NCI-H146 treated with DMSO at 0.1 percent for 48 hours (cell line): ENCODE measurements at regions not wholly inside any gene's neighbourhood (a gene's known extent, or its start where the extent isn't known, plus 50 kb on each side); places are given as distances from the start of the nearest gene placed in this dataset.

Experiments
- DNase-seq: peaks from one replicate; lab custom pipeline; 2025; ENCODE audit not compliant: unreplicated experiment; lab: John Stamatoyannopoulos, UW

DNA sequence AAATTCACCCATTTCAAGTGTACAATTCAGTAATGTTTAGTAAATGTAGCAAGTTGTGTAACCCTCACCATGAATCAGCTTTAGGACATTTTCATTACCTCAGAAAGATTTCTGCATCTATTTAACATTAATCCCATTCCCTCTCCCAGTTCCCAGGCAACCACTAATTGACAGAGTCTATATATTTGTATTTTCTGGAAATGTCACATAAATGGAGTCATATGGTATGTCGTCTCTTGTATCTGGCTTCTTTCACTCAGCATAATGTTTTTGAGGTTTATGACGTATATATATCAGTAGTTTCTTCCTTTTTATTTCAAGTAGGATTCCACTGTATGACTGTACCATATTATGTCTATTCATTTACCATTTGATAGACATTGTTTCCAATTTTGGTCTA, 199.8 kb downstream of the CYB561 start:
- DNase-seq = no peak

DNA sequence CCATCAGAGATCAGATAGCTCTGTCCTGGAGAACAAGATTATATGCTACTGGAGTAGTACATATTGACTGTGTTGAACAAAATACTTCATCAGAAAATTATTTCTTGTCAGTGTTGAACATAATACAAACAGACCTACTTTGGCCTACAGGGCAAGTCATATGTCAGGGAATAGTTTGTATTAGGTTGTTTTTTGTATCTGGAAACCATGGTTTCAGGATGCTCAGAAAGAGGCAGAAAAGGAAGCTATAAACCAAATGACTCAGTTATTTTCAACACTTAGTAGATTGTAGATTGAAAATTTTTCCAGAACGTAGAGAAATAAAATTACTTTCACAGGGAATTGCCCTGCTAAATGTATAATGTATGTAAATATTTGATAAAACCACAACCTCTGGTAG, 198.4 kb downstream of the CYB561 start:
- no peak for DNase-seq

DNA sequence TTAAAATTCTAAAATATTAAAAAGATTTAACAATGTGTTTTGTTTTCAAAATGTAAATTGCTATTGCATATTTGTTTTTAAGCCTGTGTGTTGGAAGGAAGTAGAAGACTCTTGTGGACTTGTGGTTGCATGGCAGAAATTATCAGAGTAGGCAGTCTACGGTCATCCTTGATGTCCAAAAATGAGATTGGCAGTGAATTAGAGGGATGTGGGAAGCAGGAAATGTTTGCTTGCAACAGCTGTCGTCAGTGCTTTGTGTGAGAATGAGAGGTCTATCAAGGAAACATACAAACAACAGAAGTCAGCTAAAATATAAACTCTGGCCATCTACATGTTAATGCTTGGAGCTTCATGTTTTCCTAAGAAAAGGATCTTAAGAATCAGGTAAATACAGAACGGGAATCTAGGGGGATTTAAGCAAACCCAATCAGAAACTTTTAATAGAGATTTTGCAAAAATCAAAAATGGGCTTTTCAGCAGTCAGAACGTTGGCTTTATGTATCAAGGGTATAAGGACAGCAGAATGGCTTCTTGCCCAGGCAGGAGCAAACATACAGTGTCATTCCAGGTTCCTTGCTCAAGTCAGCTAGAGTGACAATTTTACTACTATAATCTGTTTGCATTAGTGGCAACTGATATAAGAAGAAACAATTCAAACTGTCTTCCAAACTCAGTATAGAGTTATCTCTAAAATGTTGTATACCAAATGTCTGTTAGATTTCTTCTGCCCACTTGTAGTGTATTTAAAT, 196.7 kb downstream of the CYB561 start:
- DNase-seq = no peak

DNA sequence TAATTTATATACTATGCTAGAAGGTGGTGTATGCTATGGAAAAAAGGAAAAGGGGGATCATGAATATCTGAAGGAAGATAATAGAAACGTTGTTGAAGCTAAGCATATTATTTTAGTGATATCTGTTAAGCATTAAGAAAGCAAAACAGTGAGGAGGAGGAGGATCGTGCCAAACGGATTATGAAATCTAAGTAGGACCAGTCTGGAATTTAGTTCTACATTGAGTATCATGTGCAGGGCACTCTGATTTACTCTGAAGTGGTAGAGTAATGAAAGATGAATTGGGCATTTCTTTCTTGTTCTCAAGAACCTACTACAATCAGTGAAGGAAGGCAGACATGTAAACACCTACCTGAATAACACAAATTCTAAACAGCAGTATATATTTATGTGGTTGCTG, 195.3 kb downstream of the CYB561 start:
- no peak for DNase-seq

DNA sequence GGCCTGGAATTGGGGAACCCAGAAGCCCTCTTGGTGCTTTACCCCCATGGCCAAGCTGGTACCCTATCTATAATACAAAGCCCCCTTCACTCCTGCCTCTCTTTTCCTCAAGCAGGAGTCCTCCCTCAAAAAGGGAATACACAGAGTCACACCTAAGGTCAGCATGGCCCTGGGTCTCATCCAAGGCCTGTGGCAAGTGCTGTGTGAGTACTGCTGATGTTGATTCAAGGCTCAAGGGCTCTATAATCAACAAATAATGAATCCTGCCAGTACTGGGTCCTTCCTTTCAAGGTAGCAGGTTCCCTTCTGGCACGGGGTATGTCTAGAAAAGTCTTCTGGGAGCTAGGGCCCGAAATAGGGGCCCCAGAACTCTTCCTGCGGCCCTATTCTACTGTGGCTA, 187.3 kb downstream of the CYB561 start:
- DNase-seq = no peak

DNA sequence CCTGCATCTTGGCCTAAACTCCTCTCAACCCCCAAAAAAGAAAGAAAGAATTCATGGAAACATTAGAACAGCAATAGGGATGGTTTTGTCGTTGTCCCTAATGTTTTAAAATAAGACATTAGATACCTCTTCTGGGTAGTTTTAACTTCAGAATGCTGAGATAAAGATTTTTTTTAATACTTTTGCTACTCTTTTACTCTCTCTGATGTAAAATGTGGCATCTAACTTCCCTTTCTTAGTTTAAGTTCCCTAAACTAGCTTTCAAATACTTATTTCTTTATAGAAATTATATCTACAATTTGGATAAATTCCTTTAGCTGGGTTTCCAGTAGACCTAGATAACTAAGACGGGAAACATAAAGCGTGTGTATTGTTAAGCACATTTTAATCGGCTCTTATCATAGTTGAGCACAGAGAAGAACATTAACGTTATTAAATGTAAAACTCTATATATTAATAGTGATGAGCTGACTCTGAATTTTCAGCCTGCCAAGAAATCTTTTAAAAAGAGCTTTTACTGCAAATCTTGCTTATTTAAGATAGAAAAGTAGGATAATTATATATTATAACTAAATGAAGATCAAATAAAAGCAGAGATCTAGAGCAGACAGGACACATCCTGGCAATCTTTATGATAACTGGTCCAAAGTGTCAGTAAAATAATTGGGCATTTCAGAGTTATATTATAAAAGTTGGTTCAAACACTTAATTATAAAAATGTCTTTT, 183.2 kb downstream of the CYB561 start:
- no peak for DNase-seq

DNA sequence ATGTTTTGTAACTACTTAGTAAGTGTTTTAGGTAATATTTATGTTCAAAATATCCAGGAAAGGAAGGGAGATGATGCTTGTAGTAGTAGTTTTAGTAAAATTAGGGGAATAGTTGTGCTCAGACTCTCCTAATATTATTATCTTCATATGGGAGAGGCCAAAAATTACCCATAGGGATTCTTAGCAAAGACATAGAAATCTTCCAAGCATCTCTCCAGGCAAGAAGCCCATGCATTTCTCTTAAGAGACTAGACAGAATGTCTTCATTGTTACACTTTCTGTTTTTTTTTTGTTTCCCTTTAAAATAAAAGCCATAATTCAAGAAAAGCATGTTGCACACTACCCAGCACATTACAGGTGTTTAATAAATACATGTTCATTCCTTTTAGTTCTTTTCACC, 180.6 kb downstream of the CYB561 start:
- DNase-seq = no peak

DNA sequence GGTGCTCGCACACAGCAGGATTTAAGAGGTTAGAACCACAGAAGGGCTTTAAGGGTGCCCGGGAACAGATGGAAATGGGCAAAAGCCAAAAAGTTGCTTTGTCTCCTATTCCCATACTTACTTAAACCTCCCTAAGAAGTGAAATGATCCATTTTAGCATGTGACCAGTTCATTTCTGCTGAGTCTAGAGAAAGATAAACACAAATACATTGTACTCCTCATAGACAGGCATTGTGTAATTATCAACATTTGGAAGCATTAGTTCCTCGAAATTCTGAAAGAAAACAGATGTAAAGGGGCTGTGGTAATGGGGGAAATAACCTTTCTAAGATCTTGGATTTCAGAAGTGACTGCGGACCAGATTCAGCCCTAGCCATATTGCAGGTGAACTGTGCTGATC, 178.3 kb downstream of the CYB561 start:
- DNase-seq = no peak

DNA sequence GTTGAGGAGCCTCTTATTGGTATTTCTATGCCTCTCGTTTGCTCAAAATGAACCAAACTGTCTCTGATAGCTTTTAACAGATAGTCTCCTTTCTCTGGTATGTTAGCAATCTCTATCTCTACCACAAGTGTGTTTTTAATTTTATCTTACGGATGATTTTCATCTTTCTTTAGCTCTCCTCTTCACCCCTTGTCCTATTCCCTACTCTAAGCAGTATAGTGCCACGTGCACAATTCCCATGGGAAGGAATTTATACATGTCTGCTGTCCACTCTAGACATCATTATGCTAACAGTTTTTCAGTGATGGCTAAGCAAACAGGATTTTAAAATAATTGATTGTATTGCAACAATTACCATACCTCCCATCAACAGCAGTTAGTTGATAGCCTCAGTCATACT, 177.3 kb downstream of the CYB561 start:
- no peak for DNase-seq

DNA sequence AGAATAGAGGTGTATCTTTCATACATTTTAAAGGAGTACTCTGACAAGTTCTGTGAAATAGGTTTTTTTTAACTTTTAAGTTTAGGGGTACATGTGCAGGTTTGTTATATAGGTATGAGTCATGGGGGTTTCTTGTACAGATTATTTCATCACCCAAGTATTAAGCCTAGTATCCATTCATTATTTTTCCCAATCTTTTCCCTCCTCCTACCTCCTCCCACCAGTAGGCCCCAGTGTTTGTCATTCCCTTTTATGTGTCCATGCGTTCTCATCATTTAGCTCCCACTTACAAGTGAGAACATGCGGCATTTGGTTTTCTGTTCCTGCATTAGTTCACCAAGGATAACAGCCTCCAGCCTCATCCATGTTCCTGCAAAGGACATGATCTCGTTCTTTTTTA, 175.5 kb downstream of the CYB561 start:
- no peak for DNase-seq

DNA sequence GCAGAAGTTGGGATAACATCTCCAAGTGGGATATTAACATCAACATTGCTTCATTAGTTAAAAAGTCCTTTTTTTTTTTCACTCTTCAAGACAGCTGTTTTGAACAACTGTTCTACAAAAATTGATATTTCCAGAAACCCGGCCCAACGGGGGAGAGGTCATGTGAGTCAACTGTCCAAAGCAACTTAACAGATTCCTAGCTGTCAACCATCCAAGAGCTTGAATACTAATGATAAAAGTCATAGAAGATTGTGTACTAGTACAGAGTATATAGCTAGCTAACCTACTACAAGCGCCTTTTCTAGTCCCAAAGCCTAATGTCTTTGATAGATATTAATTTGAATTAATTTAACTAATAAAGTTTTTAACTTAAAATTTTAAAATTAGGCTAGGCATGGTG, 172.0 kb downstream of the CYB561 start:
- DNase-seq = no peak

DNA sequence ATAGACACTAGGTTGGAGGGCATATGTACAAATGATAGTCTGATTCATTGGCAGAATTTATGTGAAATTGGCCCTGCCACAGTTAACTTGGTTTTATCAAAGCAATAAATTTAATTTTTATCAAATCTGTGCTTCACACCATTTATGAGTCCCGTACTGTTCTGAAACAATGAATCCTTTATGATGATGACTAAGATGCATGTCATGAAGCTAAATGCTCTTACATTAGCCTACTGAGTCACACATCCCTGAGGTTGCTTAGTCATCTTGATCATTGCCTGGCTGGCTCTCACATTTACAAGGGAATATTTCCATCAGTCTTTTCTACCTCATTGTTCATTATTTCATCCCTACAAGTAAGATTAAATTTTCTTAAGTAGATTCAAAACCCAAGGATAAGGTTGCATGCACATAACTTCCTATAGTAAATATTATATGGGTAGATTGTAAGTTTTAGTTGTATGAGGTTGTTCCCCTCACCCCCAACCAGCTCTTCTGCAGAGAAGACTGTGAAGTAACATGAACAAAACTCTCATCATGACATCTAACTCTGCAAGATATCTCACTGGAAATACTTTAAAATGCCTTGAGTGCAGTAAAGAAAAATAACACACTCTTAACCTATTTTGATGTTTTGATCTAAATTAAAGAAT, 170.7 kb downstream of the CYB561 start:
- no peak for DNase-seq

DNA sequence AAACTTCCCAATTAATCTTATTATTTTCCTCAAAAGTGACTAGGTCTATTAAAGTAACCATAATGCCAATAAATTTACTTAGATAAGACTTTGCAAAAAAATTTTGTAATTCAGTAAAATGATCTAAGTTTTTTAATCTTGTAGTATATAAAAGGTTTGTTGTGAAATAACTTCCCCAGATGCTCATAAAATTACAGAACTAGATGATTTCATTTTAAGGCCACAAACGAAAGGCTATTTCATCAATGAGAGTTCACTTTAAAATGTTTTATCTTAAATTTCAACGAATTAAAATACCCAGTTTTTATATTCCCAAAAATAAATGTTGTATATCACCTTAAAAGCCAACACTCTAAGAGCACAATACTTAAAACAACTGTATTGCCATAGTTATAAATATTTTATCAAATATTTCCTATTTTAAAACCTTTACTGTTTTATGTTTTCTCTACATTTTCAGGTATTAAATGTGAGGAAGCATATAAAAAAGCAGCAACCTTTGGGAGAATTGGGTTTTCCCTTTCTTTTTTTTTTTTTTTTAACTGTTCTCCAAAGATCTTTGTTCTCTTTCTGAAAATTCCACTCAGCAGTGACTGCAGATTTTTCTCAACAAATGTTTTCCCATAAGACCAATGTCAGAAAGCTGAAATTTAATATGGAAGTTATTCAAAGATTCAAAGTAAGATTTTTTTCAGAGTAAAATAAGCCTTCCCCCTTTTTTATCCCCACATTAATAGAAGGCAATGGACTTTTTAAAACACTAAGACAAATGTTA, 169.9 kb downstream of the CYB561 start:
- no peak for DNase-seq

DNA sequence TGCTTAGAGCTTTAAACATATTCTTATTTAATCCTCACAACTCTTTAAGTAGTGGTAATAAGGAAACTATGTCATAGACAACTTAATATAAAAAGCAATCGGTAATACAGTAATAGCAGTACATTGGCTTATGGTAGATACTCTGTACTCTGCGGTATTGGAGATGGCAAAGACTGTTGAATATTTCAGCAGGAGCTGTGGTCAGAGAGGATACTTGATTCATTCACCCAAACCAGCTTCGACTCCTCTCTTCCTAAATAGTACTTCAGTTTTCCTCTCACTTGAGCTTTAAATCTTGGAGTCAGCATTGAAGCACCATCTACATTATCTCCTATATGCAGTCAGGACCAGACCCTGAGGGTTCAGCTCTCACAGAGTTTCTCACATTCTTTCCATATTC, 169.3 kb downstream of the CYB561 start:
- DNase-seq = no peak

DNA sequence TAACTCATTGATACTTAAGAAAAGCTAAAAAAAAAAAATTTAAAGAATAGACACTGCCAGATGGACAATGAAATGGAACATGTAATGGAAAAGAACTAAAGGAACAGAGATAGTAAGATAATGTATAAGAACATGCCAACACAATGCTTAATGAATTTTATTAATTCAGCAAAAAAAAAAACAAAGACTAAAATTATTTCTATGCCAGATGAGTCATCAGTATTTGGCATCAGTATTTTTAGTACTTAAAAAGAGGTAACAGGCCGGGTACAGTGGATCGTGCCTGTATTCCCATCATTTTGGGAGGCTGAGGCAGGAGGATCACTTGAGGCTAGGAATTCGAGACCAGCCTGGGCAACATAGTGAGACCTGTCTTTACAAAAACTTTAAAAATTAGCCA, 168.5 kb downstream of the CYB561 start:
- no peak for DNase-seq

DNA sequence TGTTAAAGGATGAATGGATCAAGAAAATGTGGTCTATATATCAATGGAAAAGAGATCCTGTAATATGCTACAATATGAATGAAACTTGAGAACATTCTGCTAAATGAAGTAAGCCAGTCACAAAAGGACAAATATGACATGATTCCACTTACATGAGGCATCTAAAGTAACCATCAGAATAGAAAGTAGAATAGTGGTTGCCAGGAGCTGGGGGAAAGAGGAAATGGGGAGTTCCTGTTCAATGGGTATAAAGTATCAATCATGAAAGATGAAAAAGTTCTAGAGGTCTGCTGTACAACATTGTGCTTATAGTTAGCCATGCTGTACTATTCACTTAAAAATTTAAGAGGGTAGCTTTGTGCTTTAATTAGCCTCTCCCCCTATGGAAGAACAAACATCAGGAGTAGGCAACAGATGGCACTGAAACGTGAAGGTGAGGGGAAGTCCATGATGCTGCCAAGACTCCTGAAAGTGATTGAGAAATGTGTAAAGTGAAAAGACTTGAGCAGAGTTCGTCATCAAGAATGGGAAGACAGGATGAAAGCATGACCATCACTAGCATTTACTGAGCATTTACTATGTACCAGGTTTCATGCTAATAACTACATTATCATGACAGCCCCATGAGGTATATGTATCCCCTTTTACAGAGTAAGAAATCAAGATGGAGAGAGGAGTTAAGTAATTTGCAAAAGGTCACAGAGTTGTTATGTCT, 167.2 kb downstream of the CYB561 start:
- DNase-seq = no peak

DNA sequence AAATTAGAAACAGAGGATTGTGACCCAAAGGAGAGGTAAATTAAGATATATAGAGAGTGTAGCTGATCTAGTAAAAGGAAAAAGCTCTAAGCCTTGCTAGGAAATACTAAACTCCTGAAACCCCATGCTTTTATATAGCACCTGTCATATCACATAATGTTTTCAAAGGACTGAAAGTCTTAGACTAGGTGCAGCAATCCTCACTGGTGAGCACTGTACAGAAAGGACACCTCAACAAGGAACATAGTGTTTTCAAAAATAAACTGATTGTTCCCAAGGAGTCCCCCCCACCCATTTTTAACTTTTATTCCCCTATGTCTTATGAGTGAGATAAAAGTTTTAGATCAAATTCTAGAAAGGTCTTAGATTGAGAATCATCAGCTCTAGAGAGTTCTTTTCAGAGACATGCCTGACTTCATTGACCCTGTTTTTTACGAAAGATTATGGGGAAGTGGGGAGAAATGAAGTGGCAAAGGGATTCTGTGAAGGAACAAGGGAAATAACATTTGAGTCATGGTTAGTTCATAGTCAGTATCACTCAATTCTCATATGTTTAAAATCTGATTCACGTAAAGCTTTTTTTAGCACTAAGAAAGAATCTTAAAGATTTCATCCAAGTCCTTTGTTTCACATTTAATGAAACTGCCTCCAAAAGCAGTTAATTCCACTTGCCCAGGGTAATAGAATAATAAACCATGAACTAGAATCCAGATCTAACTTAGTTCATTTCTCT, 166.4 kb downstream of the CYB561 start:
- no peak for DNase-seq

DNA sequence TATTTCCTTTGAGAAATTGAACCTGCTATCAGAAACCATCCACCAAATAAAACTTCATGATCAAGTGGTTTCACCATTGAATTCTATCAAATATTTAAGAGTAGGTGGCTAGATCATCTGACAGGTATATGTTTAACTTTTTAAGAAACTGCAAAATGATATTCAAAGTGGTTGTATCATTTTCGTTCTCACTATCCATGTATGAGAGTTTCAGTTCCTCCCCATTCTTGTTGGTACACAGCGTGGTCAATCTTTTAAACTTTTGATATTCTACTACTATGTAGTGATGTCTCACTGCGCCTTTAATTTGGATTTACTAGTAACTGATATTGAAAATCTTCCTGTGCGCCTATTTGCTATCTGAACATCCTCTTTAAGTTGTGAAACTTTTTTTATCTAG, 163.7 kb downstream of the CYB561 start:
- DNase-seq = no peak

DNA sequence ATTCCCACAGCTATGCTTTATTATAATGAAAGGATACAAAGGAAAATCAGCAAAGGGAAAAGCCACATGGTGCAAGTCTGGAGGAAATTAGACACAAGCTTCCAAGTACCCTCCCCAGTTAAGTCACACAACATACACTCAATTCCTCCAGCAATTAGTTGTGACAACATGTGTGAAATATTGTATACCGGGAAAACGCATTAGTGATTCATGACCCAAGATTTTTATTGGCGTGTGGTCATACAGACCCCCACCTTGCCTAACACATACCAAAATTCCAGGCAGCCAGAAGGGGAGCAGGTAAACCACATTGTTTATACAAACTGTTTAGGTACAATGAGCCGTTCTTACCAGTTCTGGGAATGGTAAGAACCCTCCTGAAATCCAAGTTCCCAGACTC, 160.6 kb downstream of the CYB561 start:
- no peak for DNase-seq

DNA sequence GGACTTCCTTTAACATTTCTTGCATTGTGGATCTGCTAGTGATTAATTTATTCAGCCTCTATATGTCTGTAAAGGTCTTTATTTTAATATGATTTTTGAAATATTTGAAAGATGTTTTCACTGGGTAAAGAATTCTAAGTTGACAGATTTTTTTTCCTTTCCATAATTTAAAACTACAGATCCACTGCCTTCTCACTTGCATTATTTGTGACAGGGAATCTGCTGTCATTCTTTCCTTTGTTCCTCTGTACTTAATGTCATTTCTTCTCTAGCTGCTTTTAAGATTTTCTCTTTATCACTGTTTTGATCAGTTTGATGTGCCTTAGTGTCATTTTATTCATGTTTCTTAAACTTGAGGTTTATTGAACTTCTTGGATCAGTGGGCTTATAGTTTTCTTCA, 159.9 kb downstream of the CYB561 start:
- no peak for DNase-seq
